Gastrocnemius medialis (tissue), 4 donors: ENCODE measurements at regions not wholly inside any gene's neighbourhood (a gene's known extent, or its start where the extent isn't known, plus 50 kb on each side); places are given as distances from the start of the nearest gene placed in this dataset.

Source experiments
- ATAC-seq, 2 donors: fragments of 150-250 bp; one replicate each; pipeline ENCODE4 v1.9.1; 2016
- DNase-seq, 2 donors: peaks; one replicate each; pipeline ENCODE4 v3.0.0-alpha.2; 2019
- H3K27ac ChIP-seq, 4 donors: fragments of 200-600 bp; sonication (generic); 1 replicate in 1 of 4; 2 replicates in 3 of 4; pipeline ENCODE4 v1.5.1; 2016 to 2018; ENCODE audit warnings: mild to moderate bottlenecking in 2 of 4, moderate library complexity in 1 of 4
- H3K27me3 ChIP-seq, 3 donors: fragments of 200-600 bp; sonication (generic) in 2 of 3; 1 replicate in 1 of 3; 2 replicates in 2 of 3; pipeline versions ENCODE4 v1.5.1 to v1.6.0; 2016 to 2019; ENCODE audit warnings: mild to moderate bottlenecking in 1 of 3, moderate library complexity in 1 of 3
- H3K36me3 ChIP-seq, 2 donors: fragments of 200-600 bp; sonication (generic) in 1 of 2; one replicate each; pipeline ENCODE4 v1.5.1; 2017 to 2018
- H3K4me1 ChIP-seq, 2 donors: fragments of 200-600 bp; sonication (generic) in 1 of 2; one replicate each; pipeline ENCODE4 v1.5.1; 2016 to 2017; ENCODE audit warnings: mild to moderate bottlenecking in 2 of 2
- H3K4me3 ChIP-seq, 4 donors: fragments of 200-600 bp; sonication (generic) in 3 of 4; 1 replicate in 1 of 4; 2 replicates in 3 of 4; pipeline ENCODE4 v1.5.1; 2016 to 2019; ENCODE audit warnings: mild to moderate bottlenecking in 2 of 4
- H3K9me3 ChIP-seq, 3 donors: fragments of 200-600 bp; sonication (generic) in 2 of 3; 1 replicate in 1 of 3; 2 replicates in 2 of 3; pipeline ENCODE4 v1.5.1; 2016 to 2019
- CTCF ChIP-seq, 5 experiments: fragments of 450-650 bp in 3 of 5; fragments of 200-600 bp in 2 of 5; sonication (generic) in 2 of 5; IDR thresholded peaks in 4 of 5; conservative IDR thresholded peaks in 1 of 5; 1 replicate in 4 of 5; 2 replicates in 1 of 5; pipeline ENCODE4 v1.5.1; 2016 to 2019; ENCODE audit warnings: antibody characterized with exemption in 5 of 5, mild to moderate bottlenecking in 3 of 5, moderate library complexity in 3 of 5
- POLR2A ChIP-seq, 2 donors: fragments of 450-650 bp; IDR thresholded peaks; one replicate each; pipeline ENCODE4 v1.6.1; 2017; ENCODE audit warnings: antibody characterized with exemption in 2 of 2, mild to moderate bottlenecking in 2 of 2, moderate library complexity in 2 of 2
- in situ Hi-C, 4 donors: fragments of 200-750 bp; cut with MboI; loops; one replicate each; pipeline versions ENCODE4 v1.15.0 to v1.8.0; 2017; ENCODE audit warnings: low sequenced_read_pairs in 4 of 4
- intact Hi-C: fragments of 100-400 bp; cut with DNase I; formaldehyde crosslinking; loops from one replicate; pipeline ENCODE4 v1.15.1; 2023; ENCODE audit warnings: low total_unique reads

GRCh38 chr10:28432210-28432676 is 100.7 kb upstream of the WAC start:
- in situ Hi-C loops, result loop anchor here (25.0 kb wide), 2 partner anchors 155 to 205 kb away; no protein-coding TSS in a partner anchor
- Histone ChIP-seq H3K27ac (no peak overlapping the region), H3K4me3 (no peak overlapping the region)

GRCh38 chr10:28434063-28434462 is 98.9 kb upstream of the WAC start:
- Histone ChIP-seq H3K4me3 (no peak overlapping the region), H3K27ac (no peak overlapping the region), H3K4me1 (no peaks in the 10 kb centered on the region), H3K9me3 (no peaks in the 10 kb centered on the region), H3K27me3 (no peaks in the 10 kb centered on the region), H3K36me3 (no peaks in the 10 kb centered on the region)
- TF ChIP-seq CTCF (IDR thresholded peaks at IDR 0.05 in 4 of 5, conservative IDR thresholded peaks at IDR 0.05 in 1 of 5) (no peak), POLR2A (IDR thresholded peaks at IDR 0.05) (no peak)
- in situ Hi-C loops, result loop anchor here (25.0 kb wide), 2 partner anchors 153 to 203 kb away; no protein-coding TSS in a partner anchor
- ATAC-seq, result no peak
- intact Hi-C loops, result loop anchor here (5.0 kb wide), 1 partner anchor 153 kb away; no protein-coding TSS in a partner anchor
- no peak for DNase-seq

More at GRCh38 chr10:28432210-28432676, 100.7 kb upstream of the WAC start:
- DNase-seq, result peak; percentile 27 to 38
- H3K36me3 ChIP-seq, result no peaks in the 10 kb centered on the region
- no peak for TF ChIP-seq POLR2A (IDR thresholded peaks at IDR 0.05)
- peak; percentile 52 to 76 (median 65) for TF ChIP-seq CTCF (IDR thresholded peaks at IDR 0.05 in 4 of 5, conservative IDR thresholded peaks at IDR 0.05 in 1 of 5)
- ATAC-seq, result peak; percentile 62 to 75
- H3K9me3 ChIP-seq, result no peaks in the 10 kb centered on the region
- intact Hi-C loops, result loop anchor here (5.0 kb wide), 1 partner anchor 155 kb away; no protein-coding TSS in a partner anchor
- no peaks in the 10 kb centered on the region for H3K4me1 ChIP-seq
- H3K27me3 ChIP-seq, result no peaks in the 10 kb centered on the region

- TF ChIP-seq POLR2A (IDR thresholded peaks at IDR 0.05) (no peak), CTCF (IDR thresholded peaks at IDR 0.05 in 4 of 5, conservative IDR thresholded peaks at IDR 0.05 in 1 of 5) (no peak)
- Histone ChIP-seq H3K4me3 (no peak overlapping the region), H3K36me3 (no peaks in the 10 kb centered on the region), H3K4me1 (no peaks in the 10 kb centered on the region), H3K27ac (no peak overlapping the region), H3K9me3 (no peaks in the 10 kb centered on the region), H3K27me3 (no peaks in the 10 kb centered on the region)
- no peak for ATAC-seq
- no peak for DNase-seq
- in situ Hi-C loops, result loop anchor here (25.0 kb wide), 2 partner anchors 145 to 195 kb away; no protein-coding TSS in a partner anchor
- intact Hi-C loops, result no loop called here
Observed at GRCh38 chr10:28442403-28442802, 90.5 kb upstream of the WAC start.

- in situ Hi-C loops, result loop anchor here (25.0 kb wide), 2 partner anchors 143 to 193 kb away; no protein-coding TSS in a partner anchor
- intact Hi-C loops, result no loop called here
- no peaks in the 10 kb centered on the region for H3K4me1 ChIP-seq
- H3K9me3 ChIP-seq, result no peaks in the 10 kb centered on the region
- H3K27ac ChIP-seq, result no peak overlapping the region
- H3K4me3 ChIP-seq, result no peak overlapping the region
- no peaks in the 10 kb centered on the region for H3K36me3 ChIP-seq
- no peaks in the 10 kb centered on the region for H3K27me3 ChIP-seq
- no peak for DNase-seq
- TF ChIP-seq CTCF (IDR thresholded peaks at IDR 0.05 in 4 of 5, conservative IDR thresholded peaks at IDR 0.05 in 1 of 5) (no peak), POLR2A (IDR thresholded peaks at IDR 0.05) (no peak)
- no peak for ATAC-seq
Observed at GRCh38 chr10:28444031-28444430, 88.9 kb upstream of the WAC start.
